ENCODE measurements at regions not wholly inside any gene's neighbourhood (a gene's known extent, or its start where the extent isn't known, plus 50 kb on each side); places are given as distances from the start of the nearest gene placed in this dataset.

DNA sequence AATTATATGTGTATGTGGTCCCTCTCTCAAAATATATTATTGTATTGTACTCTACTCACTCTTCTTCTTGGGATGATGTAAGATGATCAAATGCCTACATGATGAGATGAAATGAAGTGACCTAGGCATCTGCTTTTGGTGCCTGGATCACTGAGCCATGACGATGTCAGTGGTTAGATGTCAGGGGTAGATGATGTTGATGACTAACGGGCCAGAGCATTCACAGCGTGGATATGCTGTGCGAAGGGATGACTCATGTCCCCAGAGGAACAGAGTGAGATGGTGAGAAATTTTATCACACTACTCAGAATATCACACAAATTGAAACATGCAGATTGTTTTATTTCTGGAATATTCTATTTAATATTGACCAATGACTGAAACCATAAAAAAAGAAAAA, 233.9 kb upstream of the CADM2 start:
- TF ChIP-seq POLR2A (IDR thresholded peaks at IDR 0.05): no peak
- TF ChIP-seq CTCF (IDR thresholded peaks at IDR 0.05): no peak
